Glutamatergic neuron (in vitro differentiated cells): ENCODE measurements at regions not wholly inside any gene's neighbourhood (a gene's known extent, or its start where the extent isn't known, plus 50 kb on each side); places are given as distances from the start of the nearest gene placed in this dataset.

Experiments used
- DNase-seq: peaks from one replicate; pipeline ENCODE4 v3.0.0; 2022
- H3K27ac Mint-ChIP-seq: one replicate; pipeline ENCODE4 v1.8.0; 2020; ENCODE audit warnings: mild to moderate bottlenecking, mixed read lengths, inconsistent platforms; ENCODE audit not compliant: unreplicated experiment
- H3K27me3 Mint-ChIP-seq: one replicate; pipeline ENCODE4 v1.8.0; 2020; ENCODE audit warnings: mild to moderate bottlenecking, moderate library complexity, mixed read lengths, inconsistent platforms; ENCODE audit not compliant: unreplicated experiment
- H3K36me3 Mint-ChIP-seq: one replicate; pipeline ENCODE4 v1.8.0; 2020; ENCODE audit warnings: mild to moderate bottlenecking, mixed read lengths, inconsistent platforms; ENCODE audit not compliant: unreplicated experiment
- H3K4me1 Mint-ChIP-seq: one replicate; pipeline ENCODE4 v1.8.0; 2020; ENCODE audit warnings: mild to moderate bottlenecking, low read depth, mixed read lengths, inconsistent platforms; ENCODE audit not compliant: unreplicated experiment
- H3K4me3 Mint-ChIP-seq: one replicate; pipeline ENCODE4 v1.8.0; 2020; ENCODE audit warnings: mild to moderate bottlenecking, mixed read lengths, inconsistent platforms; ENCODE audit not compliant: unreplicated experiment
- H3K9me3 Mint-ChIP-seq: one replicate; pipeline ENCODE4 v1.8.0; 2020; ENCODE audit warnings: mild to moderate bottlenecking, moderate library complexity, mixed read lengths, inconsistent platforms; ENCODE audit not compliant: unreplicated experiment
- TF ChIP-seq, protein P1 (sequence below): fragments of 200-600 bp; sonication (generic); IDR thresholded peaks from one replicate; pipeline ENCODE4 v1.5.0; 2021; ENCODE audit not compliant: partially characterized antibody, unreplicated experiment

- H3K27ac Mint-ChIP-seq: no peak overlapping the region
Measured at GRCh38 chr22:47398491-47398890, 636.0 kb downstream of the TBC1D22A start.

DNA sequence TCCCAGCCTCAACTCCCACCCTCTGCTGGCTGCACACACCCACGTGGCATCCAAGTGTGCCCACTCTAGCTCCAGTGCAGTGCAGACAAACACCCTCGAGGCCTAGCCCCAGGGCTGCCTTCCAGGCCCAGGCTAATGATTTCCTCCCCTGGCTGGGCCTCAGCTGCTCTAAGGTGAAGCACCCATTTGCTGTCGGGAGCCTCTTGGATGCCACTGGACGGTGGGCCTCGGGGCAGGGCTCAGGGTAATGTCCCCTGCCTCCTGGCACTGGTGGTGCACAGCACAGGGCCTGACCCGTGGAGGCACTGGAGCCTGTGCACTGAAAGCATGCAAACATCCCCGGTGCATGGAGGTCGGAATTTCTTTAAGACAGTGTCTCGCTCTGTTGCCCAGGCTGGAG, 635.2 kb downstream of the TBC1D22A start:
- Mint-ChIP-seq H3K27ac (no peak overlapping the region), H3K4me1 (no peaks in the 10 kb centered on the region), H3K36me3 (peaks cover 11% of the 10 kb centered on the region), H3K27me3 (peaks cover 13% of the 10 kb centered on the region), H3K9me3 (peaks cover 20% of the 10 kb centered on the region), H3K4me3 (no peak overlapping the region)
- no peak for DNase-seq
- TF ChIP-seq, protein P1, sequence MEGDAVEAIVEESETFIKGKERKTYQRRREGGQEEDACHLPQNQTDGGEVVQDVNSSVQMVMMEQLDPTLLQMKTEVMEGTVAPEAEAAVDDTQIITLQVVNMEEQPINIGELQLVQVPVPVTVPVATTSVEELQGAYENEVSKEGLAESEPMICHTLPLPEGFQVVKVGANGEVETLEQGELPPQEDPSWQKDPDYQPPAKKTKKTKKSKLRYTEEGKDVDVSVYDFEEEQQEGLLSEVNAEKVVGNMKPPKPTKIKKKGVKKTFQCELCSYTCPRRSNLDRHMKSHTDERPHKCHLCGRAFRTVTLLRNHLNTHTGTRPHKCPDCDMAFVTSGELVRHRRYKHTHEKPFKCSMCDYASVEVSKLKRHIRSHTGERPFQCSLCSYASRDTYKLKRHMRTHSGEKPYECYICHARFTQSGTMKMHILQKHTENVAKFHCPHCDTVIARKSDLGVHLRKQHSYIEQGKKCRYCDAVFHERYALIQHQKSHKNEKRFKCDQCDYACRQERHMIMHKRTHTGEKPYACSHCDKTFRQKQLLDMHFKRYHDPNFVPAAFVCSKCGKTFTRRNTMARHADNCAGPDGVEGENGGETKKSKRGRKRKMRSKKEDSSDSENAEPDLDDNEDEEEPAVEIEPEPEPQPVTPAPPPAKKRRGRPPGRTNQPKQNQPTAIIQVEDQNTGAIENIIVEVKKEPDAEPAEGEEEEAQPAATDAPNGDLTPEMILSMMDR: no peak

More at GRCh38 chr22:47398491-47398890, 636.0 kb downstream of the TBC1D22A start:
- peaks cover 24% of the 10 kb centered on the region for H3K9me3 Mint-ChIP-seq
- H3K4me3 Mint-ChIP-seq: no peak overlapping the region
- H3K4me1 Mint-ChIP-seq: no peaks in the 10 kb centered on the region
- peaks cover 11% of the 10 kb centered on the region for H3K36me3 Mint-ChIP-seq
- H3K27me3 Mint-ChIP-seq: peaks cover 14% of the 10 kb centered on the region
- TF ChIP-seq, protein P1: no peak
- no peak for DNase-seq

DNA sequence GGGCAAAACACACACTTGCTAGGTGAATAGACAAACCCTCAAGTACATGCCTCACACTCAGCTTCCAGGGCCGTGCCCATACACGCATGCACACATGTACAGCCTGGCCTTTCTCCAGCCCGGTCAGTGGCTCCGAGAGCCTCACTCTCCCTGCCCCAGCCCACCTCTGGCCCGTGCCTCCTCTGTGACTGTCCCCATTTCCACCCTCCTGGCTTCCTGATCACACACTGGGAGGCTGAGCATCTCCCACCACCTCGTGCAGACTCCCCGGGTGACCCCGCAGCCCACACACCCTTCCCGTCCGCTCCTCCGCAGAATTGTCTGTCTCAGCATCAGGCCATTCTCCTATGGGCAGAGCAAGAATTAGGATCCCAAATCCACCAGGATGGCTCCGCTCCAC, 634.1 kb downstream of the TBC1D22A start:
- H3K4me1 Mint-ChIP-seq: no peaks in the 10 kb centered on the region
- H3K27ac Mint-ChIP-seq: no peak overlapping the region
- no peak for DNase-seq
- peaks cover 16% of the 10 kb centered on the region for H3K9me3 Mint-ChIP-seq
- peaks cover 9% of the 10 kb centered on the region for H3K27me3 Mint-ChIP-seq
- H3K36me3 Mint-ChIP-seq: peaks cover 4% of the 10 kb centered on the region
- H3K4me3 Mint-ChIP-seq: no peak overlapping the region
- TF ChIP-seq, protein P1: no peak

GRCh38 chr22:47396105-47396504, 633.7 kb downstream of the TBC1D22A start:
- Mint-ChIP-seq H3K36me3 (peaks cover 4% of the 10 kb centered on the region), H3K4me3 (no peak overlapping the region), H3K4me1 (no peaks in the 10 kb centered on the region), H3K27me3 (peaks cover 9% of the 10 kb centered on the region), H3K27ac (no peak overlapping the region), H3K9me3 (peaks cover 16% of the 10 kb centered on the region)
- TF ChIP-seq, protein P1: no peak
- DNase-seq: no peak

GRCh38 chr22:47395481-47395880, 633.0 kb downstream of the TBC1D22A start:
- no peak for DNase-seq
- TF ChIP-seq, protein P1: no peak
- no peak overlapping the region for H3K27ac Mint-ChIP-seq
- peaks cover 4% of the 10 kb centered on the region for H3K36me3 Mint-ChIP-seq
- peaks cover 16% of the 10 kb centered on the region for H3K9me3 Mint-ChIP-seq
- H3K4me1 Mint-ChIP-seq: no peaks in the 10 kb centered on the region
- no peak overlapping the region for H3K4me3 Mint-ChIP-seq
- H3K27me3 Mint-ChIP-seq: peaks cover 9% of the 10 kb centered on the region
